Natural killer cell (primary cell): ENCODE measurements at regions not wholly inside any gene's neighbourhood (a gene's known extent, or its start where the extent isn't known, plus 50 kb on each side); places are given as distances from the start of the nearest gene placed in this dataset.
"Not testable (repeated sequence)": the region's sequence is repeated elsewhere in the genome, so short reads cannot be mapped to it uniquely, and the experiment has no call there.

Experiments
- ATAC-seq, 3 donors: fragments of 150-1000 bp in 2 of 3; fragments of 200-7000 bp in 1 of 3; cut with Tn5 transposase; 1 replicate in 1 of 3; 2 replicates in 2 of 3; pipeline ENCODE4 v1.10.0; 2021; ENCODE audit warnings: mild to moderate bottlenecking in 2 of 3, moderate library complexity in 2 of 3
- DNase-seq, 2 donors: peaks; one replicate each; pipeline versions ENCODE4 v3.0.0 to v3.0.0-alpha.2; 2013 to 2021; ENCODE audit warnings: mixed read lengths in 1 of 2
- H3K27ac ChIP-seq: one replicate; pipeline ENCODE4 v1.5.1; 2013; ENCODE audit warnings: mild to moderate bottlenecking, low read length
- H3K27me3 ChIP-seq: one replicate; pipeline ENCODE4 v1.6.1; 2013; ENCODE audit warnings: low read length; ENCODE audit not compliant: control insufficient read depth, insufficient read depth
- H3K36me3 ChIP-seq: one replicate; pipeline ENCODE4 v1.6.1; 2013; ENCODE audit warnings: low read length; ENCODE audit not compliant: control insufficient read depth, insufficient read depth
- H3K4me1 ChIP-seq: one replicate; pipeline ENCODE4 v1.6.1; 2013; ENCODE audit warnings: low read length; ENCODE audit not compliant: control insufficient read depth, insufficient read depth
- H3K4me3 ChIP-seq: one replicate; pipeline ENCODE4 v1.5.1; 2013; ENCODE audit warnings: low read length
- H3K9me3 ChIP-seq: one replicate; pipeline ENCODE4 v1.6.1; 2013; ENCODE audit warnings: low read length; ENCODE audit not compliant: control insufficient read depth, insufficient read depth
- H3K27ac Mint-ChIP-seq, 2 donors: one replicate each; pipeline ENCODE4 v1.8.0; 2022; ENCODE audit warnings: mild to moderate bottlenecking in 2 of 2, mixed read lengths in 2 of 2, moderate library complexity in 1 of 2
- H3K27me3 Mint-ChIP-seq, 2 donors: one replicate each; pipeline ENCODE4 v1.8.0; 2022; ENCODE audit warnings: low read depth in 2 of 2, mixed read lengths in 2 of 2
- H3K36me3 Mint-ChIP-seq: one replicate; pipeline ENCODE4 v1.8.0; 2022; ENCODE audit warnings: mixed read lengths
- H3K4me1 Mint-ChIP-seq, 2 donors: one replicate each; pipeline ENCODE4 v1.8.0; 2022; ENCODE audit warnings: mixed read lengths in 2 of 2
- H3K4me3 Mint-ChIP-seq: one replicate; pipeline ENCODE4 v1.8.0; 2022; ENCODE audit warnings: mild to moderate bottlenecking, moderate library complexity, mixed read lengths
- H3K9me3 Mint-ChIP-seq, 2 donors: one replicate each; pipeline ENCODE4 v1.8.0; 2022; ENCODE audit warnings: mixed read lengths in 2 of 2
- CTCF ChIP-seq: fragments of 200-600 bp; IDR thresholded peaks from one replicate; pipeline ENCODE4 v1.8.0; 2022; ENCODE audit warnings: antibody characterized with exemption
- WGBS: methylation state at CpG from one replicate; pipeline ENCODE4 v1.1.7; 2013; ENCODE audit warnings: missing lambda C conversion rate; ENCODE audit not compliant: insufficient coverage; 5-methylcytosine and 5-hydroxymethylcytosine counted together
- intact Hi-C: fragments of 100-400 bp; cut with micrococcal nuclease; formaldehyde crosslinking; loops from one replicate; pipeline ENCODE4 v1.14.2; 2022

GRCh38 chr20:55132523-55132922 is 657.1 kb downstream of the DOK5 start:
- H3K9me3 Mint-ChIP-seq, result peaks cover 2 to 14% of the 10 kb centered on the region in 2 donors
- Histone ChIP-seq H3K36me3 (no peaks in the 10 kb centered on the region), H3K9me3 (no peaks in the 10 kb centered on the region), H3K27me3 (no peaks in the 10 kb centered on the region), H3K27ac (no peak overlapping the region), H3K4me1 (no peaks in the 10 kb centered on the region), H3K4me3 (no peak overlapping the region)
- no peak overlapping the region for H3K4me3 Mint-ChIP-seq
- intact Hi-C loops, result no loop called here
- H3K27ac Mint-ChIP-seq, result no peak overlapping the region
- no peaks in the 10 kb centered on the region for H3K27me3 Mint-ChIP-seq
- 86% methylated on average over 7 of the region's 7 CpGs for WGBS
- no peaks in the 10 kb centered on the region for H3K36me3 Mint-ChIP-seq
- TF ChIP-seq CTCF, result no peak
- ATAC-seq (no peak), DNase-seq (no peak)
- no peaks in the 10 kb centered on the region for H3K4me1 Mint-ChIP-seq

- WGBS, result 76% methylated on average over 4 of the region's 4 CpGs
- H3K36me3 Mint-ChIP-seq, H3K4me1 Mint-ChIP-seq, H3K4me1 ChIP-seq, DNase-seq, H3K36me3 ChIP-seq, H3K9me3 Mint-ChIP-seq, H3K9me3 ChIP-seq, H3K27me3 ChIP-seq, H3K27ac Mint-ChIP-seq, H3K4me3 Mint-ChIP-seq, intact Hi-C loops, ATAC-seq, H3K27me3 Mint-ChIP-seq, H3K27ac ChIP-seq, H3K4me3 ChIP-seq: not testable (repeated sequence)
Measured at GRCh38 chr20:55117577-55117976, 642.2 kb downstream of the DOK5 start.

DNA sequence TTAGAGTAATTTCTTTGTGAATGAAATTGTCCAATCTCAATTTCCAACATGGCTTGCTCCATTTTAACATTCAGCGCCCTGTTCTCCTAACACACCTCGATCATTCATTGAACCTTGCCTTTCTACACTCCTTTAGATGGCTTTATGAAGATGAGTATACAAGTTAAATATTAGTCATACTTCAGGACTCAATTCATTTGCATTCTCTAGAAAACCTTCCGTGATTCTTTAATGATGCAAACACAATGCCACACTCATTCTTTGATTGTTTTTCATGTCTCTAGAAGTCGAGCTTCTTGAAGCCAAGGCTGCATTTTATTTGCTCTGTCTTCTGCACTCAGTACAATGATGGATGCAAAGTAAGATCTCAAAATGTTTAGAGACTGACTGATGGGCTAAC is 641.2 kb downstream of the DOK5 start:
- peaks cover 5 to 7% of the 10 kb centered on the region in 2 donors for H3K9me3 Mint-ChIP-seq
- H3K27me3 Mint-ChIP-seq, result no peaks in the 10 kb centered on the region
- Histone ChIP-seq H3K36me3 (no peaks in the 10 kb centered on the region), H3K9me3 (no peaks in the 10 kb centered on the region), H3K27me3 (no peaks in the 10 kb centered on the region), H3K27ac (no peak overlapping the region), H3K4me1 (no peaks in the 10 kb centered on the region), H3K4me3 (no peak overlapping the region)
- DNase-seq (no peak), ATAC-seq (no peak)
- intact Hi-C loops, result no loop called here
- H3K4me3 Mint-ChIP-seq, result no peak overlapping the region
- no peak overlapping the region for H3K27ac Mint-ChIP-seq
- 77% methylated on average over 2 of the region's 4 CpGs for WGBS
- no peak for TF ChIP-seq CTCF
- no peaks in the 10 kb centered on the region for H3K4me1 Mint-ChIP-seq
- H3K36me3 Mint-ChIP-seq, result no peaks in the 10 kb centered on the region

DNA sequence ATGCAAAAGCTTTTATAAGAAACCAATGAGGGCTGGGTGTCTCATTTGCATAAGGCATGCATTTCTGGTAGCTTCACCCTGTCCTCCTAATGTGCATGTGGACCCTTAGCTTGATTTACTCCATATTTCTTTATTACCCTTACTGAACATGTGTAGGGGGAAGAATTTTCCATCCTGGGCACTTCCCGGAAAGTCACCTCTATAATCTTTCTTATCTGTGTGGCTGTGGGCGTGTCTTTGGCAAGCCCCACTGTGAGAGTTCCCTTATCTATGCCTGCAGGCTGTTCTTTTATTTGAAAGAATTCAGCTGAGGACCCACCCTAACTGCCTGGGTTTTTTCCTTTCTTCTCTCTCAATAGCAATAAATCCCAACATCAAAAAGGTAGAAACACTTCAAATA is 627.8 kb downstream of the DOK5 start:
- H3K4me3 ChIP-seq, result no peak overlapping the region

More for the DNA sequence above, 627.8 kb downstream of the DOK5 start:
- 44% methylated on average over 1 of the region's 2 CpGs for WGBS
- intact Hi-C loops, result no loop called here
- no peaks in the 10 kb centered on the region for H3K4me1 ChIP-seq
- peaks cover 7% of the 10 kb centered on the region for H3K9me3 ChIP-seq
- no peaks in the 10 kb centered on the region for H3K36me3 ChIP-seq
- DNase-seq (no peak), ATAC-seq (no peak)
- Mint-ChIP-seq H3K4me1 (no peaks in the 10 kb centered on the region), H3K4me3 (no peak overlapping the region), H3K27me3 (no peaks in the 10 kb centered on the region), H3K9me3 (peaks cover 12 to 14% of the 10 kb centered on the region in 2 donors), H3K27ac (no peak overlapping the region), H3K36me3 (no peaks in the 10 kb centered on the region)
- no peak for TF ChIP-seq CTCF
- H3K27me3 ChIP-seq, result no peaks in the 10 kb centered on the region
- H3K27ac ChIP-seq, result no peak overlapping the region
